Left colon (tissue), 2 donors: ENCODE measurements at regions not wholly inside any gene's neighbourhood (a gene's known extent, or its start where the extent isn't known, plus 50 kb on each side); places are given as distances from the start of the nearest gene placed in this dataset.

ENCODE experiments used
- ATAC-seq: fragments of 200-7000 bp; cut with Tn5 transposase; one replicate; pipeline ENCODE4 v1.9.1; 2020; ENCODE audit warnings: mild to moderate bottlenecking, moderate library complexity
- DNase-seq, 2 donors: peaks; one replicate each; pipeline ENCODE4 v3.0.0-alpha.2; 2020
- intact Hi-C, 2 donors: fragments of 100-400 bp; cut with DNase I in 1 of 2; cut with micrococcal nuclease in 1 of 2; formaldehyde crosslinking; loops; one replicate each; pipeline versions ENCODE4 v1.11.2 to v1.14.0; 2022; cut with DNase I, micrococcal nuclease
- donor health status: DM: no; HTN: no; CAD: no.
- donor health status: DM: yes; HTN: yes; CAD: no.

DNA sequence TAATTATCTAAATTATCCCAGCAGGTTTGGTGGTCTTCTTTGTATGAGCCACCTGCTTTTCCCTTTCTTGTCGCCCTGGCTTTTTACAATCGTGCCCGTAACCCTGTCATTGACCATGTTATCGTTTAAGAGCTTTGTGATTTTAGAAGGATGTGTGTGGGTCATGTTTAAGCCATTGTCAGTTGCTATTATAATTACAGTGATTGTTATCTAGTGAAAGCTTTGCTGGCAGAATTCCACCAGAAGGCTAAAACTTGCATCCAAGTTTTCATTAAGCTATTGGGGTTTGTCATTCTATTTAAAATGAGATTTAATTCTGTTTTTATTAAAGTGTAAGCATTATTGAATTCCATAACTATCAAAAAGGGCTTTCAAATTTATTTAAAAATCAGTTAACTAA lies 354.2 kb upstream of the TMEM229A start:
- ATAC-seq (no peak), DNase-seq (no peak)
- intact Hi-C loops, result no loop called here

DNA sequence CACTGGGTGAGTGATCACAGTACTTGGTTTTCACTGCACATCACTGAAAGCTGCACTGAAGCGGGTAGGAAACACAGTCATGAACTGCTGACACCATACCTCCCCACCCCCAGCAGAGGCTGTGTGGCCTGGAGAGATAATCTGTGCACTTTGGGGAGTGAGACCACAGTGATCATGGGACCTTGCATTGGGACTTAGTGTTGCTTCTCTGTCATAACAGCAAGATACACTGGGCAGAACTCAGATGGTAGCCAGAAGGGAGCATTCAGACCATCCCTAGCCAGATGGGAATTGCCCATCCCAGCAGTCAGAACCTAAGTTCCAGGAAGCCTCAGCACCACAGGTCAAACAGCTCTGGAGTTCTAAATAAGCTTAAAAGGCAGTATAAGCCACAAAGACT lies 346.4 kb upstream of the TMEM229A start:
- ATAC-seq (no peak), DNase-seq (no peak)
- intact Hi-C loops, result no loop called here

DNA sequence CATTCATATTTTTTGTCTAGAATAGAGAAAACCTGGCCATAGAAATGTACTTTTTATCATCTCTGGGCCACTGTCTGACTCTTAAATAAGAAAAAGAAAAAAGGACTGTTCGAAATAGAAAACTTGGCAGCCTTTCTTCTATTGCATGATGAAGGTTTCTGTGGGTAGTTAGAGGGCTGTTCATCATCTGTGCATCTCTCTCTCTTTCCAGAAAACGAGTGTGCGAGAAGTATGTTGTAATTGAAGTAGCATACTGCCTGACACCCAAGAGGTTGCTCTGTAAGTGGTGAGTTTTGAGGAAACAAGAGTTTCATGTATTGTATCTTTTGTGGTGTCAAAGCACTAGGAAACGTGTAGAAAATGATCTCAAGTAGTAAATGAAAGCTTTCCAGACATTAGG lies 343.2 kb upstream of the TMEM229A start:
- intact Hi-C loops, result no loop called here
- DNase-seq (no peak), ATAC-seq (no peak)

DNA sequence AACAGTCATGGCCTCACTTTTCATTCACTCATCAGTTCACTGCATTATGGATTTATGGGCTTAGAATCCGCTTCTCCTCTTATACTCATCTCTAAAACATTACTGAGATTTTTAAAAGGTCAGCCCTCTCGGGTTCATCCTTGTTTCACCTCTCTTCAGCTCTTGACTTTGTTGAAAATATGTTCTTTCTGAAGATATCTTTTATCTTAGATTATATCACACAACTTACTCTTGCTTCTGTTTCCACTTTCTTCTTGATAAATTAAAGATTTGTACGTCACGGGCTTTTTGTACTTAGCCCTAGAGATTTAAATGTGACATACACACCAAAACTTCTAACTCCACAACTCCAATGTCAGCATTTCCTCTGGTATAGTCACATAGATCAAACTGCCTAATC lies 342.5 kb upstream of the TMEM229A start:
- ATAC-seq, result no peak
- no peak for DNase-seq
- intact Hi-C loops, result no loop called here

DNA sequence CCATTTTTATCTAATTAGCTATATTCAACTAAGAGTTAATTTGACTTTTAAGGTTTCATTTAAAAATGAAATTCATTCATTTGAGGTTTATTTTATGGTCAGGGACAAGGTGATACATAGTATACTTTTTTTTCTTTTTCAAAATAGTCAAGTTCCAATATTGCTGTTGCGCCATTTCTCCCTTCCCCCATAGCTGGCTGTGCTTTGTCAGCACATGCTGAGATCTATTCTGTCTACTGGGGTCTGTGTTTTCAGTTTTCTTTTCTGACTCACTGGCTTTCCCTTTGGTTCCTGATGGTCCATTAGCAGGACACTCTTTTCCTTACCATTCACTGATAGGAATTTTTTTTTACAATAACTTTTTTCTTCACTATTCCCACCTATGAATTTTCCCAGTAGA lies 336.4 kb upstream of the TMEM229A start:
- intact Hi-C loops, result no loop called here

DNA sequence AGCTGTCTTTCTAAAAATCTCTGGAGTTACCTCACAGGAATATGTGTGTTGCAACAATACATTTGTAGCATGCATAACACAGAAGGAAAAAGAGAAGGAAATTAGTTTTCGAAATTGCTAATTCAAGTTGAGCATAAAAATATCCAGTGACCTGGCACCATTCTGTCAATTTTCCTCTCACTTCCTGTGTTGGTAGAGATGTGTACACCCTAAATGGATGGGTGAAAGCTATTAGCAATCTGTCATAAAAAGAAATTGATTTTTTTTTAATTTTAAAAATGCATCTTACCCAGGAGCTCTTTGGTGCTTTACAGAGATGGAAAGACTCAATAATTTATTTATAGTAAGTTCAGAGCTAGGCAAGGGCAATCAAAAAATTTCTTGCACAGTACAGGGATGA lies 333.3 kb upstream of the TMEM229A start:
- ATAC-seq (no peak), DNase-seq (no peak)
- intact Hi-C loops, result no loop called here

More for the DNA sequence above, 336.4 kb upstream of the TMEM229A start:
- DNase-seq (no peak), ATAC-seq (no peak)

DNA sequence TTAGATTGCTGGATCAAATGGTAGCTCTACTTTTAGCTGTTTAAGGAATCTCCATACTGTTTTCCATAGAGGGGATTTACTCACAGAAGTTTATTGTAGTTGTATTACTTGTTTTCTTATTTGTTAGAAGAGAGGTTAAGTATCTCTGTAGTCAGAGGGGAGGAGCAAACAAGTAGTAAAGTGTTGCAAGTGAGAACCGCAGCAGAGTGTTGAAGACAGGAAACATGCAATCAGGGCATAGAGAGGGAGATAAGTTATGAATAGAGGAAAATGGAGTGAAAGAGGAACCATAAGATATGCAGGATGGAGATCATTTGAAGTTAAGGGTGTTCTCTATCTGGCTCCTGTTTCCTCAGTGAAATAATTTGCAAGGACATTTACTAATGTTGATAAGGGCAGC lies 331.4 kb upstream of the TMEM229A start:
- ATAC-seq (no peak), DNase-seq (no peak)
- intact Hi-C loops, result no loop called here

DNA sequence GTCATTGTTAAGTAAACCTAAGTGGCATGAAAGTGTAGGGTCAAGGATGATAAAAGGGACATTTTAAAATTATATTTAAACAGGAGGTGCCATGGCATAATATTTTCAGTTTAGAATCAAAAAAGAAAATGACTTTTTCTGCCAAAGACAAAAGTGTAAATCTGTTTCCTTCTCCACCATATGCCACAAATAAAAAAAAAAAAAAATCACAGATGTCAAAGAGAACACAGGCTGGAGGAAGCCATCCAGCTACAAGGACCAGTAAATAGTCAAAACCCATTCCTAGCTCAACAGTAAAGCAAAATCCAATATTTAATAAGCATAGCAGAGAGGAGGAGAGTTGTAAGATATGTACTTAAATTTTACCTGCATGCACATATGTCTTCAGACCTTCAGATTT lies 321.3 kb upstream of the TMEM229A start:
- intact Hi-C loops, result no loop called here
- no peak for ATAC-seq
- DNase-seq, result no peak

DNA sequence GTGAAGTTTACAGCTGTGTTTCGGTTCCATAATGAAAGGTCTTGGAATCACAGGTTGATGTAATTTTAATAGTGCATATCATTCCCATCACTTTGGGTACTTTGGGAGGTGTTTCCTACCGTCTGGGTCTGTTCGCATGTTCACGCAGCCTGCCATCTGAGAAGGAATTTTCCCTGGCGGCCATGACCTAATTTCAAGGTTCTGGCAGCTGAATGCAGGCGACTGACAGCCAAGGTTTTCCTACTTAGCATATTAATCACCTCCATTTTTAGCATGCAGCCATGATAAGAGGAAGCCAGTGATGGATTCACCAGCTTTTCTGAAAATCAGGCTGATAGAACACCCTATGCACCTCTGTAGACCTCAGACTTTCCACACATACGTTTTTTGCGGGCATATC lies 319.1 kb upstream of the TMEM229A start:
- intact Hi-C loops, result no loop called here
- no peak for ATAC-seq
- DNase-seq, result no peak

DNA sequence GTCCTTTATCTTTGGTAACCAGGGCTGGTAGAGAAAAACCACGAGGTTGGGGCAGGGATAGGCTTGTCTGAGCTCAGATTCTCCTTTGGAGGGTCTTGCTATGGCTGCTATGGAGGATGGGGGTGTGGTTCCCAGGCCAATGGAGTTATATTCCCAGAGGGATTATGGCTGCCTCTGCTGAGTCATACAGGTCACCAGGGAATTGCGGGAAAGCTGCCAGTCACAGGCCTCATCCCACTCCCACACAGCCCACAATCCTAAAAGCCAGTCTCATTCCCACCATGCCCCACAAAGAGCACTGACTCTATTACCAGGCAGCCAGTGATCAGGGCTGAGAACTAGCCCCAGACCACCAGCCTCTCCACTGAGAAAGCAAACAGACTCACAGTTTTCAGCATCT lies 316.6 kb upstream of the TMEM229A start:
- DNase-seq (no peak), ATAC-seq (no peak)
- intact Hi-C loops, result no loop called here

DNA sequence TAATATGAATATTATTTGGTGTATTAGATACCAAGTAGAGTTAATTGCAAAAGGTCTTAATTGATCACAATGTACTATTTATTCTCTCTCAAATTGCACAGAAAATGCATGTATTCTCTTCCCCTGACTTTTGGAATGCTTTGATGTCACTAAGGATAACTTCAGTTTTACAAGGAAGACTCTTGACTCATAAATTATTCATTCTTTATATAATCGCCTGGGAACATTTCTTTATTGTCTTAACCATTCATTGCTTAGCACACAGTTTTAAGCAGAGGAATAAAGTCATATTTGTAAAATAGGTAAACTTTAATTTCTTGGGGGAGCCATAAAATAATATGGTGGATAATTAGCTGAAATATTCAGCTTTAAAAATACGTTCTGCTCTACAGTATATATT lies 306.0 kb upstream of the TMEM229A start:
- intact Hi-C loops, result no loop called here
- ATAC-seq, result no peak
- no peak for DNase-seq

DNA sequence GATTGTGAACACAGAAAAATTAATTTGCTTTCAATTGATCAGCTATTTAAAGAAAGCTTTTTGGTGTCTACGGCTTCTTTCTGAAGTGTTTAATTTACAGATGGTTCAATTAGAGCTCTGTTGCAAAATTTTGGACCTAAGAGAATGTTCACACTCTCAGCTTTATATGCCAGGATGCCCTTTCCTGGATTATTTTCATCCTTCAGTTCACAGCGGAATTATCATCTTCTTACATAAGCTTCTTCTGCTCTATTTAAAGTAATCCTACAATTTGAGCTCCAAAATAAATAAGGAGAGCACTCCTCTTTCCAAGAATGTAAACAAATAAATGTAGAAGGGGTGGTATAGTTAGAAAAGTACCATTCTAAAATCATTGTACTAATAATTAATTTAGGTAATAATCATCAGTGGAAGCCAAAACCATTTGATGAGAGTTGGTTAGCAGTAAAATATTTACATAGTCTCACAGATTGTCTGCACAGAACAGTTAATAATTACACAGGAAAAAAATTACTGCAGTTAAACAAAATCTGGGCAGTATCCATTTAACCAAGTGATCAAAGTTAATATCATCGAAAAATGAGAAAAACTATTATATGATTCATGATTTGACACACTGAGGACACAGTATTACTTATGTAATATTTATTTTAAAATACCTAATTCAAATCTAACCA lies 298.0 kb upstream of the TMEM229A start:
- ATAC-seq, result no peak
- DNase-seq, result no peak
- intact Hi-C loops, result no loop called here

DNA sequence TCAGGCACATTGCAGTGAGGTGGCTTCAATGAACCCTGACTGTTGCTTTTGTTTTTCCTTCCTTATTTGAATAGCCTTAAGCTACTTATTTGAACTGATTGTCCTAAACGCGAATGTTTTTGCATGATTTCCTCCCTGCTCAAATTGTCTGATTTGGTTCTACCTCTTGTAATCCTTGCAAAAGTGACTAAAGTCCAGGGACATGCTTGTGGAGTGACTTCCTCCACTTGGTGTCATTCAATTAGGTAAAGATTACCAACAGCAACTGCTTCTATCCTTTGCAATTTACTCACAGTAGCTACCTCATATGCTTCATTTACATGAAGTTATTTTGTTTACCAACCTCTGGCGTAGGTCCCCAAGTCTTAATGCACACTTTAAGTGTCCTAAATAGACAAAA lies 295.9 kb upstream of the TMEM229A start:
- intact Hi-C loops, result no loop called here
- DNase-seq (no peak), ATAC-seq (no peak)

DNA sequence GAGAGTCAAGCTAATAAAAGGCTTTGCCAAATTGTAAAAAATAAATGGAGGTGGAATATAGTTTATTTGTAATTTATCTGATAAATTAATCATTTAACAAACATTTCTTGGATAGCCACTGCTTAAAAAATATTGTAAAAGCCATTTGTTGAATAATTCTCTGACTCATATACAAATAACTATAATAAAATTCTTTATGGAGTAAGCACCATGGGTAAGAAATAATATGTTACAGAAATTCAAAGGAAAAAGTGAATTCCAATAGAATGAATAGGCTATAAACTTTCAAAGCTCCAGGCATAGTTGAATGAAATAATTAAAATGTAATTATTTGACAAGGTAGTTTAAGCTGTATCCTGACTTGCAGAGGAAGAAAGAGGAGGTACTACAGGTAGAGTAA lies 291.4 kb upstream of the TMEM229A start:
- no peak for ATAC-seq
- DNase-seq, result no peak
- intact Hi-C loops, result no loop called here

DNA sequence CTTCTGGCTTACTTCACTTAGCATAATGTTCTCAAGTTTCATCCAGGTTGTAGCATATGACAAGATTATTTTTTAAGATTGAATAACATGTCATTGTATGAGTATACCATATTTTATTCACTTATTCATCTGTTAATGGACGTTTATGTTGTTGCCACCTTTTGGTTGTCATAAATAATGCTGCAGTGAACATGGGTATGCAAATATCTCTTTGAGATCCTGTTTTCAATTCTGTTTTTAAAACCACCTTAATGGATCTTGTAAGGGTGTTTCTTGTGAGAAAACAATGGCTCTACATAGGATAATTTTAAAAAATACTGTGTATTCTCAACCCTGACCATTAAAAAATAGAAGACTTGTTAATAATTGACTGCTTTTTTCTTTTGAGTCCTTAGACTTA lies 290.7 kb upstream of the TMEM229A start:
- DNase-seq (no peak), ATAC-seq (no peak)
- intact Hi-C loops, result no loop called here

DNA sequence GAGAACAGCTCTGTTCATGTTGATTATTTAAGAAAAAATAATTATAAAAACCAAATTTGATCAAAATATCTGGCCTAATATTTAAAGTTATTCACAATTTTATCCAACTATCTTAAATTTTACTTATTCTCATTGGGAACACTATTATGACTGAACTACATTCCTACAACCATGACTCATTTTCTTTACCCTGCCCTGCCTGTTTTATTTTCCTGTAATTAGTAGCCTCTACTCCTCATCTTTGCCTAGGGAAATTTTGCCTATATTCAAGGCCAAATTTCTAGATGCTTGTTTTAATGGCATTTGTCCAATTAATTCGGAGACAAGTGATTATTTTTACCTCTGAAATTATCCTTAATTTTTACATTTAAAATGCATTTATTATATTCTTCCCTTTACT lies 289.7 kb upstream of the TMEM229A start:
- ATAC-seq, result no peak
- DNase-seq, result no peak
- intact Hi-C loops, result no loop called here

DNA sequence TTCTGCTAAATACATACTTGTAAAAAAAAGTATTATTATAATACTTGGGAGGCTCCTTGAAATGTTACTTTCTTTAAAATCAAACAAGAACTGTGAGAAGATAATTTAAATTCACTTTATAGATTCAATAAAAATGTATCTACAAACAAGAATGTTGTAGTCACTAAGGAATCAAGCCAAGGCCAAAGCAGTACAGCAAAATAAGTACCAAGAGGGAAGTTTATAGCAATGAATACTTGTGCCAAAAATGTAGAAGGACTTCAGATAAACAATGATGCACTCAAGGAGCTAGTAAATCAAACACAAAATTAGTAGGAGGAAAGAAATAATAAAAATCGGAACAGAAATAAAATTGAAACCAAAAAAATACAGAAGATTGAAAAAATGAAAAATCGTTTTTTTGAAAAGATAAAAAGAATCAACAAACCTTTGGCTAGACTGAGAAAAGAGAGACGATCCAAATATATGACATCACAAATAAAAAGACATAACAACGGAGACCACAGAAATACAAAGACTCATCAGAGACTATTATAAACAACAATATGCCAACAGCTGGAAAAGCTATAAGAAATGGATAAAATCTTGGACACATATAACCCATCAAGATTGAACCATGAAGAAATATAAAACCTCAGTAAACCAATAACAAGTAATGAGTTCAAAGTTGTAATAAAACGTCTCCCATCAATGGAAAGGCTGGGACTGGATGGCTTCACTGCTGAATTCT lies 286.0 kb upstream of the TMEM229A start:
- DNase-seq (no peak), ATAC-seq (no peak)
- intact Hi-C loops, result no loop called here

DNA sequence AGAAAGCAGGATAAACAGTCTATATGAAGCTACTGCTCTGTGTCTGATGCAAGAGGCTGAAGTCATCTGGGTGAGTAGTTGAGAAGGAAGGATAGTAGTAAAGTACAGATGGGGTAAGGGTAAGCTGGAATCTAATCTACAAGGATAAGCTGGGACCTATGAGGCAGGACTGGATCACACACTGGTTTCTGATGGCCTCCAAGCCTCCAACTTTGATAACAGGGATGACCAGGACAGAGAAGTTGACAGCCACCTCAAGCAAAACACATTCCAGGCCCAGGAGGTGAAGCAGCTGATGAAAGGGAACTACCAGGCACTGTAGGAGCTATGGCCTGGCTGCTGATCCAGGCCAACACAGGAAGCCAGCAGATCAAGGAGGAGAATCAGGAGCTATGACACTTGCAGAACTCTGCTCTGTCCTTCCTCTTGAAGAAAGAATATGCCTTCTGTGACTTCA lies 278.1 kb upstream of the TMEM229A start:
- DNase-seq, result no peak
- ATAC-seq, result no peak
- intact Hi-C loops, result no loop called here

DNA sequence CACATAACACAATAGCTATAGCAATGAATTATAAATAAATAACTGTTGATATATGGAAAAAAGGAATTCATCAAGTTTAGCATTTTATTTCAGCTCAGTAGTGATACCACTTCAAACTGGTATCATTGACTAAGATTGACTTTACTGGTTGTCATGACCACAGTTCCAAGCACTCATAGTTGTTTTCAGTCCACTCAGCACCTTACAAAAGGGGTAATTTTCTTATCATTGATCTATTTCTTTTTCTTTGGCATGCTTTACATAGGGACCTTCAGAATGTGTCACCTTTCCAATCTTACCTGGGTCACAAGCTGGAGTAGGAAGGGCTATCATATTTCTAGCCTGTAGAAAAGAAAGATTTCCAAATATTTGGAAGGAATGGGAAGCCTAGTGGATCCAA lies 275.5 kb upstream of the TMEM229A start:
- intact Hi-C loops, result no loop called here
- ATAC-seq (no peak), DNase-seq (no peak)

DNA sequence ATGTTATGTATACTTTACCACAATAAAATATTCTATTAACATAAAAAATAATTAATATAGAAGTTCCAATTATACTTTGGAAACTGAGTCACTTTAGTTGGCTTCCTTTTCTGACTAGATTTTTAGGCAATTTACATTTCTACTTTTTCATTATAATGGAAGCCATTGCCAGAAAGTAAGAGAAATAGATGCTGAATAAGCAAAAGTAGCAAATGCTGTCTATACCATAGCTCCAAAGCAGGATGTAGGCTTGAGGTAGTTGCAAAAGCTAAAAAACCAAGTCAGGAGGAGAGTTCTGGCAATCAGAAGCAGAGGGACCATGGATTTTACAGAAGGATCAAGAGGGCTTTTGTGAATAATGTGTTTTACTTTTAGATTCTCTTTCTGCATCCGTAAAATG lies 262.4 kb upstream of the TMEM229A start:
- no peak for ATAC-seq
- intact Hi-C loops, result no loop called here
- DNase-seq, result no peak

DNA sequence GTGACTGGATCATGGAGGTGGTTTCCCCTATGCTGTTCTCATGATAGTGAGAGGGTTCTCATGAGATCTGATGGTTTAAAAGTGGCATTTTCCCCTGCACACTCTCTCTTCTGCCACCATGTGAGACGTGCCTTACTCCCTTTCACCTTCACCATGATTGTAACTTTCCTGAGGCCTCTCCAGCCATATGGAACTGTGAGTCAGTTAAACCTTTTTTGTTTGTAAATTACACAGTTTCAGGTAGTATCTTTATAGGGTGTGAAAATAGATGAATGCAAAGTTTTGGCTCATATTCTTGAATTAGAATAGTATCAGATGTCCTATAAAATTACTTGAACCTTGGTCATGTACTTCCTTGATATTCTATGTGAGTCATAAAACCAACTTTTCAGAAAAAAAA lies 252.1 kb upstream of the TMEM229A start:
- ATAC-seq (no peak), DNase-seq (no peak)
- intact Hi-C loops, result no loop called here
